ELR (cell line): ENCODE measurements at regions not wholly inside any gene's neighbourhood (a gene's known extent, or its start where the extent isn't known, plus 50 kb on each side); places are given as distances from the start of the nearest gene placed in this dataset.
"Not testable (repeated sequence)": the region's sequence is repeated elsewhere in the genome, so short reads cannot be mapped to it uniquely, and the experiment has no call there.

Source experiments
- DNase-seq: peaks from one replicate; pipeline ENCODE4 v3.0.0-alpha.2; 2015; ENCODE audit warnings: low read depth

GRCh38 chr6:92274588-92274987 lies 1144.8 kb downstream of the EPHA7 start:
- DNase-seq = no peak

- DNase-seq = no peak
These were observed 1145.7 kb downstream of the EPHA7 start for GRCh38 chr6:92273694-92274093.

DNA sequence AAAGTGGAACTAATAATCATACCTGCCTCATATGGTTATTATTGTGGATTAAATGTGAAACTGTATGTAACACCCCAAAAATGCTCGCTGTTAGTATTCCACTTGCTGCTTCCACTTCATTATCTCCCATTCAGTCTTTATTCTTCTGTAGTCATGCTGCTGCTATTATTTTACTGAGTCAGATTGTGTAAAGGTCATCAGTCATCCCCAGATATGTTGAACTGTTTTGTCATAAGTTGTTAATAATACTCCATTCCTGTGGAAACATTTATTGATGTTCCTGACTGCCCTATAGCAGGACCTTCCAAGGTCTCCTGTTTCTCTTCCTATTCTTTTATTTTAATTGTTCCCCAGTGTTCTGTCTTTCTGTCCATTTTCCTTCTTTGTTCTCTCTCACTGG lies 1148.3 kb downstream of the EPHA7 start:
- no peak for DNase-seq

DNA sequence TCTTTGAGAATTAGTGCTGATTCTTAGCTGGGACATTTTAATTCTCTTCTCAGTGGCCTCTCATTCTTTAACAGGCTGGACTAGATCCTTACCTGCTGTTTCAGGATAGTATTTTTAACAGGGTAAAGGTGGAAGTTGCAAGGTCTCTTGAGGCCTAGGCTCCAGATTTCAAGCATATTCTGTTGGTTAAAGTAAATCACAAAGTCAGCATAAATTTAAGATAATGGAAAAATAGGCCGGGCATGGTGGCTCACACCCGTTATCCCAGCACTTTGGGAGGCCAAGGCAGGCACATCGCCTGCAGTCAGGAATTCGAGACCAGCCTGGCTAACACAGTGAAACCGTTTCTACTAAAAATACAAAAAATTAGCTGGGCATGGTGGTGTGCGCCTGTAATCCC lies 1149.0 kb downstream of the EPHA7 start:
- no peak for DNase-seq

DNA sequence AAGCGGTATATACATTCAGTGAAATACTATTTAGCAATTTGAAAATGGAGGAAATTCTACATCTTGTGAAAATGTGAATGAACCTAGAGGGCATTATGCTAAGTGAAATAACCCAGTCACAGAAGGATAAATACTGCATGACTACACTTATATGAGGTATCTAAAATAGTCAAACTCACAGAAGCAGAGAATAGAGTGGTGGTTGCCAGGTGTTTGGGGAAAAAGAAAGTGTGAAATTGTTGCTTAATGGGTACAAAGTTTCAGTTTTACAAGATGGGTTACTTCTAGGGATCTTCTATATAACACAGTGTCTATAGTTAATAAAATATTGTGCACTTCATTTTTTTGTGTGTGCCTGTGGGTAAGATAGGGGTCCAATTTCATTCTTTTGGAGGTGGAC lies 1152.0 kb downstream of the EPHA7 start:
- DNase-seq = no peak

GRCh38 chr6:92263864-92264263 lies 1155.5 kb downstream of the EPHA7 start:
- no peak for DNase-seq

DNA sequence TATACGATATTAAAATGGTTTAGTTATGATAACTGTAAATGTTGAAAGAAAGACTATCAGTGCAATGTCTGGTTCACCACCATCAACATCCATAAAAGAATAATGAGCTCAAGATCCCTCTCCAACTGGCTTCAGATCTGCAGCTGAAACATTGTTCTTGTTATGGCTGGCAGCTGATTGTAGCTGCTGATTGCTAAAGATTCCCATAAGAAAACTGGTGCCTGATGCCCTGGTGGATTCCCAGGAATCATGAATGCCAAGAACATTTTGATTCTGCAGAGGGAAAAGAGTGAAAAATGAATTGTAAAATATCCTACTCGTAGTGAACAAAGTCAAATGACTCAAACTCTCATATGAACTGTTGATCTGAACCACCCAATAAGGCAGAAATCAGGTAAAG lies 1160.2 kb downstream of the EPHA7 start:
- no peak for DNase-seq

DNA sequence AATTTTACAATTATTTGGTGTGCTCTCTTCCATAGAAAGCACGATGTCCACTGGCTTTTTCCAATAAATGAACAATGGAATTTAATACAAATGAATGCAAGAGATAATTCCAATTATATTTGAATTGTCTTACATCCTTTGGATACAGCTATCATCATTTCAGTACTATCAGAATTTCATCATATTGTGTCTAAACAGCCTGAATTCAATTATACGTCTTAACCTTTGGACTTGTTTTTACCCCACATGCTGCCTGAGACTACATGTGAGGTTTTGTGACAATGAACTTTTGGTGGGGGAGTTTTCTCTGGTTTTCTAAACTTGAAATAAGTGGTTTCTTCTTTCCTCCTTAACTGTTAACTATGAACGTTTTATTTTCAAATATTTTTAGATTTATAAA lies 1176.0 kb downstream of the EPHA7 start:
- no peak for DNase-seq

DNA sequence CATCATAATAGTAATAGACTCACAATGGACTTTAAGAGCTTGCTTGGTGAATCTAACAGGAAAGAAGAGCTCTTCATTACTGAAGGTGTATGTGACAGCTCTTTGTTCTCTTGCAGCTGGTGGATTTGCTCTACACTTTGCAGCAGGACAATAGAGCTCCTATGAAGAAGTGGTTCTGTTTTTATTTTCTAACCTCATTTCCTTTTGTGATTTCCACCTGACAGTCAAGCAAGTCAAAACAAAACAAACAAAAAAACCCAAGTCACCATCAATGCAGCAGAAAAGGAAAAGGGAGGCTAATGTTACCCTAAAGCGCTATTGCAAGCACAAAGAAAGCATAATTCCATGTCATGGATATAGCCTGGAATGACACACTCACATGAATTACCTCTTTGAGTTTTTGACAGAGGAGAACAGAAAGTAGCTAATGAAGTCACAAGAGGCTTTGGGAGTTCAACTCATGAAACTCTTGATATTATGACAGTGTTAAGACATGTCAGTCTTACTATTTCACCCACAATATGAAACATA lies 1188.1 kb downstream of the EPHA7 start:
- no peak for DNase-seq

DNA sequence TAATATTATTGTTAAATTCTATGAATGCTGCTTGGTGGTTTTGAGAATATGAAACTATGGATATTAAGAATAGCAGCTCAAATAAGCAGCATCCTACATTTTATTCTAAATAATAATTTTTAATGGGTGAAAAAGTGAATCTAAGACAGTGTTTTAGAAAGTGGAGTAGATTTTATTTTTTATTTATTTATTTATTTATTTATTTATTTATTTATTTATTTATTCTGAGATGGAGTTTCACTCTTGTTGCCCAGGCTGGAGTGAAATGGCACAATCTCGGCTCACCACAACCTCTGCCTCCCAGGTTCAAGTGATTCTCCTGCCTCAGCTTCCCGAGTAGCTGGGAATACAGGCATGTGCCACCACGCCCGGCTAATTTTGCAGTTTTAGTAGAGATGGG lies 1199.4 kb downstream of the EPHA7 start:
- DNase-seq = not testable (repeated sequence)

GRCh38 chr6:92216717-92217116 lies 1202.6 kb downstream of the EPHA7 start:
- no peak for DNase-seq

GRCh38 chr6:92201618-92202017 lies 1217.7 kb downstream of the EPHA7 start:
- DNase-seq = no peak

- no peak for DNase-seq
These were observed 1223.0 kb downstream of the EPHA7 start for GRCh38 chr6:92196325-92196724.

- no peak for DNase-seq
These were observed 1223.6 kb downstream of the EPHA7 start for GRCh38 chr6:92195796-92196195.

GRCh38 chr6:92188016-92188415 lies 1231.3 kb downstream of the EPHA7 start:
- no peak for DNase-seq

DNA sequence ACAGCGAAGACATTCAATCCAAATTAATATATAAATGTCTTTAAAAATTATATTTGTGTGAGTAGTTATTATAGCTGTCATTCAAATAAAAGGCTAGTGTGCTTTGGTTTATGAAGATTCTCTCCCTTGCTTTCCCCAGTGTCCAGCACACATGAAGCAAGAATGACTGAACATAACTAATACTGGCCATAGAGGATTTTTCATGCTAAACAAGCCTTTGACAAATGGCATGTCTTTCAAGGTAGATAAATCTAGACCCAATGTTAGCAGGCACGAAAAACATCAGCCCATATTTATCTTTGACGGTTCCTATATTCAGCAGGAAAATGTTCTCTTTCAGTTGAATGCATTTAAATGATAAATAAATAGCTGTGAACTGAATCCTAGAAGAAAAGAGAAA lies 1234.4 kb downstream of the EPHA7 start:
- no peak for DNase-seq

GRCh38 chr6:92181347-92181746 lies 1238.0 kb downstream of the EPHA7 start:
- no peak for DNase-seq

DNA sequence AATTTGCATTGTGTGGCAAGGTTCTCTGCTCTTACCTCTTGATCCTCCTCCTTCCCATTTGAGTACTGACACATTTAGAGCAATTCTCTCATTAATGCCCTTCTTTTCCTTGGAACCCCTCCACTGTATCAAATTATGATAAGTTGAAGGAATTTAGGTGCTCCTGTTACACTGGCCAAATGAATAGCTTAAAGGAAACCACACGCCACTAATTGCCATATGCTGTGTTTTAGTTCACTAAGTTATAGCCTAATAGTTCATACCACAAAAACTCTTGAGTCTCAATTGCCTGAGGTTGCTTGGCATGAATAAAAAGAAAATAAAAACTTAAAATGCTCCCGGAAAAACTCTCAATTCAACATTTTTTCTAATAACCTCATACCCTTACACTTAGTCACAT lies 1239.3 kb downstream of the EPHA7 start:
- DNase-seq = no peak

DNA sequence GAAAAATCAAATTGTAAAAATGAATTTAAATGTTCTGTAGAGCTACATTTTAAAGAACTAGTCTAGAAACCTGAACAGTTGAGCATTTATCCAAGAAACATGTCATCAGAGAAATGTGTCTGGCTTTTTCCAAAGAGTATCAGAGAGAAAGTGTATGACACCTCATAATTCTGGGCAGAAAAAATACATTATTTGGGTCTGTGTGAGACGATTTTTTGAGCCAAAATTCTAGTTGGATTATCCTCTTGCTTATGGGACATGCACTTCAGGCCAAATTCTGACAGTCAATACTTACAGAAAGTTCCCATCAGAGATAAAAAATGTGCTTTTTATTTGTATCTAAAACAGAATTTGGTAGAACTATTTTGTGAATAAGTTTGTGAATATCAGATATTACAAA lies 1242.7 kb downstream of the EPHA7 start:
- no peak for DNase-seq

- no peak for DNase-seq
These were observed 1244.8 kb downstream of the EPHA7 start for GRCh38 chr6:92174398-92175073.

DNA sequence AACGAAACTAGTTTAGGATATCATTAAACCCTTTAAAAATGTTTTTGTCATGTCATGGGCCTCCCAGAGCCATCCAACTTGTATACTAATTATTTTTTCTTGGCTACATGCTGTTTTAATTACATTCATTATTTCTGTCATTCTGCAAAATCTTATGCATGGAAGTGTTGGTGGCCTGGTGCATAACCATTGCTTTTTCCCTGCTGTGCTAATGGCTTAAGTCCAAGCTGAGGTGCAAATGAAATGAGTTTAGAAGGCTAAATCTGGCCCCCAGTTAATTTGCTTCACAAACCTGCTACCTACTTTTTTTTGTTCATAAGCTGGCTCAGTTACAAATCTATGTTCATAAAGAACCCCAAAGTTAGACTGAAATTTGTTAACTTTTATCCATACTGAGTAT lies 1249.9 kb downstream of the EPHA7 start:
- DNase-seq = no peak

GRCh38 chr6:92166666-92167065 lies 1252.7 kb downstream of the EPHA7 start:
- no peak for DNase-seq

- DNase-seq = no peak
These were observed 1257.4 kb downstream of the EPHA7 start for GRCh38 chr6:92161953-92162352.

- no peak for DNase-seq
These were observed 1259.1 kb downstream of the EPHA7 start for GRCh38 chr6:92160226-92160625.
